H1 (cell line): ENCODE measurements at regions not wholly inside any gene's neighbourhood (a gene's known extent, or its start where the extent isn't known, plus 50 kb on each side); places are given as distances from the start of the nearest gene placed in this dataset.

ENCODE experiments used
- CTCF ChIA-PET: fragments of 300-600 bp; sonication (Branson Sonifier 250); formaldehyde crosslinking; loops from one replicate; lab custom pipeline; 2021; ENCODE audit not compliant: partially characterized antibody; lab: Charles Lee
- POLR2A ChIA-PET: fragments of 300-600 bp; sonication (Branson Sonifier 250); formaldehyde crosslinking; loops from one replicate; lab custom pipeline; 2021; ENCODE audit warnings: inconsistent platforms; ENCODE audit not compliant: partially characterized antibody; lab: Charles Lee
- DNase-seq, 2 experiments: peaks; one replicate each; pipeline versions ENCODE4 v3.0.0 to v3.0.0-alpha.2; 2010 to 2022; ENCODE audit warnings: low spot score in 2 of 2, low read depth in 1 of 2, mixed read lengths in 1 of 2
- FAIRE-seq: peaks from 2 replicates; lab custom pipeline; 2011; peaks lifted over from hg19 to GRCh38; lab: Jason Lieb, UNC
- H2AFZ ChIP-seq: 2 replicates; pipeline ENCODE4 v1.8.1; 2012; ENCODE audit warnings: low read length, inconsistent platforms
- H2AK5ac ChIP-seq: 2 replicates; pipeline ENCODE4 v1.6.1; 2013; ENCODE audit warnings: low read depth, low read length
- H2BK120ac ChIP-seq: replicated peaks from 2 replicates; pipeline ENCODE3; 2013; ENCODE audit warnings: low read depth, low read length, inconsistent platforms
- H2BK12ac ChIP-seq: 2 replicates; pipeline ENCODE4 v1.6.1; 2013; ENCODE audit warnings: low read depth, low read length
- H2BK15ac ChIP-seq: 2 replicates; pipeline ENCODE4 v1.6.1; 2013; ENCODE audit warnings: low read length
- H2BK20ac ChIP-seq: 2 replicates; pipeline ENCODE4 v1.6.1; 2013; ENCODE audit warnings: low read length
- H2BK5ac ChIP-seq: 2 replicates; pipeline ENCODE4 v1.6.1; 2013; ENCODE audit warnings: low read depth, low read length
- H3K14ac ChIP-seq: 2 replicates; pipeline ENCODE4 v1.6.1; 2013; ENCODE audit warnings: inconsistent platforms; ENCODE audit not compliant: insufficient read length
- H3K18ac ChIP-seq: 2 replicates; pipeline ENCODE4 v1.6.1; 2013; ENCODE audit warnings: low read length; ENCODE audit errors: extremely low read depth
- H3K23ac ChIP-seq: 2 replicates; pipeline ENCODE4 v1.6.1; 2013; ENCODE audit warnings: inconsistent platforms; ENCODE audit not compliant: insufficient read length
- H3K23me2 ChIP-seq: 2 replicates; pipeline ENCODE4 v1.6.1; 2013; ENCODE audit warnings: low read depth, low read length
- H3K27ac ChIP-seq: 2 replicates; pipeline ENCODE4 v1.6.1; 2011; ENCODE audit warnings: low read depth, low read length, inconsistent platforms
- H3K27me3 ChIP-seq, 4 experiments: replicated peaks in 1 of 4; 1 replicate in 1 of 4; 2 replicates in 3 of 4; pipeline versions ENCODE4 v1.6.1 to v1.8.1; 2011 to 2013; ENCODE audit warnings: low read length in 3 of 4, mild to moderate bottlenecking in 3 of 4, inconsistent platforms in 2 of 4, mixed read lengths in 2 of 4, moderate library complexity in 1 of 4; ENCODE audit not compliant: control insufficient read depth in 3 of 4, insufficient read depth in 3 of 4; ENCODE audit errors: extremely low read depth in 1 of 4
- H3K36me3 ChIP-seq, 4 experiments: 2 replicates each; pipeline versions ENCODE4 v1.6.1 to v1.8.1; 2011 to 2013; ENCODE audit warnings: mild to moderate bottlenecking in 4 of 4, low read length in 3 of 4, moderate library complexity in 2 of 4, control low read depth in 1 of 4, inconsistent platforms in 1 of 4; ENCODE audit not compliant: insufficient read depth in 4 of 4, control insufficient read depth in 2 of 4
- H3K4ac ChIP-seq: replicated peaks from 2 replicates; pipeline ENCODE3; 2013; ENCODE audit warnings: low read length, low read depth, mixed read lengths, inconsistent platforms; ENCODE audit not compliant: insufficient read length
- H3K4me1 ChIP-seq, 4 experiments: replicated peaks in 1 of 4; 1 replicate in 1 of 4; 2 replicates in 3 of 4; pipeline versions ENCODE4 v1.6.1 to v1.8.1; 2011 to 2013; ENCODE audit warnings: low read length in 3 of 4, inconsistent platforms in 2 of 4, mixed read lengths in 1 of 4; ENCODE audit not compliant: insufficient read depth in 4 of 4, control insufficient read depth in 3 of 4
- H3K4me2 ChIP-seq, 2 experiments: 2 replicates each; pipeline versions ENCODE4 v1.6.1 to v1.8.1; 2011 to 2013; ENCODE audit warnings: low read depth in 2 of 2, low read length in 2 of 2, control low read depth in 1 of 2, inconsistent platforms in 1 of 2, mild to moderate bottlenecking in 1 of 2; ENCODE audit not compliant: insufficient read depth in 1 of 2
- H3K4me3 ChIP-seq, 4 experiments: fragments of 200-600, 300-600 bp in 1 of 4; sonication (generic), shearing (Covaris generic), sonication (Bioruptor Twin) in 1 of 4; 2 replicates each; pipeline versions ENCODE4 v1.5.1 to v1.8.1; 2011 to 2016; ENCODE audit warnings: low read length in 4 of 4, low read depth in 3 of 4, control low read depth in 2 of 4, inconsistent platforms in 2 of 4, mild to moderate bottlenecking in 2 of 4, mixed read lengths in 1 of 4, moderate library complexity in 1 of 4; ENCODE audit not compliant: insufficient read depth in 2 of 4; ENCODE audit errors: extremely low read depth in 1 of 4
- H3K56ac ChIP-seq: replicated peaks from 2 replicates; pipeline ENCODE3; 2013; ENCODE audit warnings: low read depth, mild to moderate bottlenecking, mixed read lengths, low read length, inconsistent platforms; ENCODE audit not compliant: insufficient read length
- H3K79me1 ChIP-seq: 2 replicates; pipeline ENCODE4 v1.6.1; 2013; ENCODE audit warnings: low read depth, low read length, control low read depth
- H3K79me2 ChIP-seq, 2 experiments: 2 replicates each; pipeline versions ENCODE4 v1.6.1 to v1.8.1; 2012 to 2013; ENCODE audit warnings: low read length in 2 of 2, mild to moderate bottlenecking in 2 of 2, inconsistent platforms in 1 of 2; ENCODE audit not compliant: insufficient read depth in 2 of 2, control insufficient read depth in 1 of 2
- H3K9ac ChIP-seq, 4 experiments: replicated peaks in 1 of 4; 1 replicate in 1 of 4; 2 replicates in 3 of 4; pipeline versions ENCODE4 v1.6.1 to v1.8.1; 2011 to 2013; ENCODE audit warnings: low read depth in 3 of 4, low read length in 3 of 4, control low read depth in 2 of 4, mild to moderate bottlenecking in 2 of 4, moderate library complexity in 2 of 4, inconsistent platforms in 1 of 4; ENCODE audit errors: extremely low read depth in 1 of 4
- H3K9me3 ChIP-seq, 2 experiments: 2 replicates each; pipeline versions ENCODE4 v1.6.1 to v1.8.1; 2012 to 2013; ENCODE audit warnings: mild to moderate bottlenecking in 2 of 2, moderate library complexity in 2 of 2, control low read depth in 1 of 2, inconsistent platforms in 1 of 2, low read depth in 1 of 2, low read length in 1 of 2, mixed read lengths in 1 of 2; ENCODE audit not compliant: insufficient read depth in 2 of 2
- H4K20me1 ChIP-seq, 2 experiments: replicated peaks in 1 of 2; 2 replicates each; pipeline versions ENCODE3 to v1.8.1; 2011 to 2013; ENCODE audit warnings: inconsistent platforms in 2 of 2, low read length in 2 of 2, mild to moderate bottlenecking in 1 of 2; ENCODE audit not compliant: insufficient read depth in 2 of 2, control insufficient read depth in 1 of 2
- H4K5ac ChIP-seq: 2 replicates; pipeline ENCODE4 v1.6.1; 2013; ENCODE audit warnings: low read length, low read depth, mixed read lengths, inconsistent platforms; ENCODE audit not compliant: insufficient read length
- H4K8ac ChIP-seq: 2 replicates; pipeline ENCODE4 v1.8.0; 2013; ENCODE audit warnings: mild to moderate bottlenecking, moderate library complexity, low read length, inconsistent platforms; ENCODE audit not compliant: insufficient read depth; ENCODE audit errors: extremely low read depth
- H4K91ac ChIP-seq: replicated peaks from 2 replicates; pipeline ENCODE3; 2013; ENCODE audit warnings: low read length, mixed read lengths, inconsistent platforms; ENCODE audit not compliant: insufficient read length
- BCL11A ChIP-seq, 2 experiments: IDR thresholded peaks; one replicate each; pipeline ENCODE4 v1.6.1; 2011; ENCODE audit warnings: low read depth in 2 of 2, low read length in 2 of 2, mild to moderate bottlenecking in 2 of 2
- CTBP2 ChIP-seq: IDR thresholded peaks from 2 replicates; pipeline ENCODE4 v1.7.0; 2011; ENCODE audit warnings: borderline replicate concordance, mild to moderate bottlenecking, moderate library complexity, mixed read lengths, low read length; ENCODE audit not compliant: insufficient read depth, insufficient read length
- EP300 ChIP-seq, 2 experiments: IDR thresholded peaks; 1 replicate in 1 of 2; 2 replicates in 1 of 2; pipeline ENCODE4 v1.6.1; 2011 to 2012; ENCODE audit warnings: low read depth in 2 of 2, low read length in 2 of 2, mild to moderate bottlenecking in 2 of 2, borderline replicate concordance in 1 of 2, inconsistent platforms in 1 of 2, moderate library complexity in 1 of 2
- GABPA ChIP-seq: IDR thresholded peaks from 2 replicates; pipeline ENCODE4 v1.6.1; 2011; ENCODE audit warnings: mild to moderate bottlenecking, low read length, moderate library complexity, borderline replicate concordance; ENCODE audit not compliant: insufficient read depth
- HDAC6 ChIP-seq: IDR thresholded peaks from one replicate; pipeline ENCODE4 v1.7.1; 2012; ENCODE audit warnings: low read depth, mild to moderate bottlenecking, inconsistent platforms, low read length, moderate library complexity
- JUN ChIP-seq: IDR thresholded peaks from 2 replicates; pipeline ENCODE4 v1.6.1; 2011; ENCODE audit warnings: low read depth, mild to moderate bottlenecking, improper control_type of control experiment, low read length
- POLR2A ChIP-seq, 2 experiments: IDR thresholded peaks; 1 replicate in 1 of 2; 2 replicates in 1 of 2; pipeline ENCODE4 v1.6.1; 2011; ENCODE audit warnings: low read depth in 2 of 2, low read length in 2 of 2, mild to moderate bottlenecking in 2 of 2; ENCODE audit errors: control extremely low read depth in 1 of 2
- RXRA ChIP-seq: IDR thresholded peaks from 2 replicates; pipeline ENCODE4 v1.6.1; 2011; ENCODE audit warnings: low read depth, mild to moderate bottlenecking, low read length, moderate library complexity; ENCODE audit not compliant: insufficient read depth
- USF2 ChIP-seq: IDR thresholded peaks from 2 replicates; pipeline ENCODE4 v1.6.1; 2011; ENCODE audit warnings: low read length, improper control_type of control experiment
- WGBS, 2 experiments: shearing (Covaris generic) in 1 of 2; methylation state at CpG; one replicate each; pipeline versions ENCODE4 v1.1.6 to v1.1.7; 2013 to 2015; ENCODE audit warnings: low lambda C conversion rate in 2 of 2, mixed read lengths in 2 of 2, inconsistent platforms in 1 of 2, low coverage in 1 of 2, missing lambda C conversion rate in 1 of 2; ENCODE audit not compliant: insufficient replicate concordance in 2 of 2, insufficient coverage in 1 of 2, insufficient read length in 1 of 2; ENCODE audit errors: extremely low coverage in 1 of 2, missing lambda C conversion rate in 1 of 2; 5-methylcytosine and 5-hydroxymethylcytosine counted together

- WGBS, 2 experiments, result 95% methylated on average over 1 of the region's 1 CpG; no CpG with 5 or more reads in 1 of the 2 experiments
These were observed 544.0 kb upstream of the AGA start for GRCh38 chr4:177986236-177986635.

More at GRCh38 chr4:177986236-177986635, 544.0 kb upstream of the AGA start:
- Histone ChIP-seq H3K79me1 (no peaks in the 10 kb centered on the region), H4K91ac (no peak overlapping the region), H2BK12ac (no peak overlapping the region), H2AK5ac (no peak overlapping the region), H3K27ac (no peak overlapping the region), H3K23me2 (no peaks in the 10 kb centered on the region), H4K20me1 (no peaks in the 10 kb centered on the region), H2BK20ac (no peak overlapping the region), H2AFZ (no peak overlapping the region), H4K8ac (no peak overlapping the region), H3K9ac (no peak overlapping the region), H3K56ac (no peak overlapping the region), H3K18ac (no peak overlapping the region), H3K36me3 (no peaks in the 10 kb centered on the region), H3K4me3 (no peak overlapping the region), H2BK120ac (no peak overlapping the region), H3K79me2 (no peaks in the 10 kb centered on the region), H2BK5ac (no peak overlapping the region), H3K4me2 (no peak overlapping the region), H3K4me1 (peaks cover 0 to 9% (median 1%) of the 10 kb centered on the region in 4 experiments; a peak in 1 of 7 replicates), H3K14ac (no peak overlapping the region), H3K23ac (no peak overlapping the region), H3K9me3 (no peaks in the 10 kb centered on the region), H3K4ac (no peak overlapping the region), H3K27me3 (no peaks in the 10 kb centered on the region), H2BK15ac (no peak overlapping the region), H4K5ac (peak overlapping the region; percentile 33)
- DNase-seq (no peak), FAIRE-seq (no peak)
- TF ChIP-seq USF2, result no peak
- TF ChIP-seq CTBP2, result no peak
- TF ChIP-seq BCL11A (IDR thresholded peaks at IDR 0.05; ENCODE audit: low read depth in 2 of 2, low read length in 2 of 2), result no peak
- TF ChIP-seq EP300 (IDR thresholded peaks at IDR 0.05; ENCODE audit: borderline replicate concordance in 1 of 2, low read depth in 2 of 2, low read length in 2 of 2), result no peak
- no peak for TF ChIP-seq JUN
- TF ChIP-seq POLR2A (IDR thresholded peaks at IDR 0.05; ENCODE audit: control extremely low read depth in 1 of 2, low read depth in 2 of 2, low read length in 2 of 2), result no peak
- TF ChIP-seq HDAC6, result no peak
- TF ChIP-seq GABPA, result no peak
- no peak for TF ChIP-seq RXRA
- CTCF ChIA-PET, result no interaction called here
- POLR2A ChIA-PET, result no interaction called here
